CD4-positive, CD25-positive, alpha-beta regulatory T cell (primary cell): ENCODE measurements at regions not wholly inside any gene's neighbourhood (a gene's known extent, or its start where the extent isn't known, plus 50 kb on each side); places are given as distances from the start of the nearest gene placed in this dataset.
"Not testable (repeated sequence)": the region's sequence is repeated elsewhere in the genome, so short reads cannot be mapped to it uniquely, and the experiment has no call there.

Source experiments
- ATAC-seq, 2 donors: fragments of 150-1000 bp; cut with Tn5 transposase; one replicate each; pipeline ENCODE4 v1.10.0; 2021; ENCODE audit warnings: low read depth in 2 of 2, moderate number of reproducible peaks in 2 of 2, moderate library complexity in 1 of 2
- DNase-seq, 3 donors: peaks; one replicate each; pipeline versions ENCODE4 v3.0.0 to v3.0.0-alpha.2; 2012 to 2022; ENCODE audit warnings: mixed read lengths in 1 of 3
- H3K27ac ChIP-seq: one replicate; pipeline ENCODE4 v1.7.0; 2013; ENCODE audit warnings: mild to moderate bottlenecking, low read length; ENCODE audit not compliant: insufficient read depth, poor library complexity, severe bottlenecking
- H3K27me3 ChIP-seq: one replicate; pipeline ENCODE4 v1.7.0; 2013; ENCODE audit warnings: low read length; ENCODE audit not compliant: control insufficient read depth, insufficient read depth
- H3K36me3 ChIP-seq: one replicate; pipeline ENCODE4 v1.7.0; 2013; ENCODE audit warnings: mild to moderate bottlenecking, low read length, moderate library complexity; ENCODE audit not compliant: control insufficient read depth, insufficient read depth
- H3K4me1 ChIP-seq: 2 replicates; pipeline ENCODE4 v1.7.0; 2013; ENCODE audit warnings: mild to moderate bottlenecking, low read length; ENCODE audit not compliant: insufficient read depth, control insufficient read depth, poor library complexity, severe bottlenecking
- H3K4me3 ChIP-seq: one replicate; pipeline ENCODE4 v1.7.0; 2013; ENCODE audit warnings: low read depth, mild to moderate bottlenecking, low read length, moderate library complexity
- H3K9me3 ChIP-seq, 2 experiments: 1 replicate in 1 of 2; 2 replicates in 1 of 2; pipeline ENCODE4 v1.7.0; 2013; ENCODE audit warnings: low read length in 2 of 2, mild to moderate bottlenecking in 1 of 2, moderate library complexity in 1 of 2; ENCODE audit not compliant: control insufficient read depth in 2 of 2
- H3K27ac Mint-ChIP-seq, 3 donors: one replicate each; pipeline ENCODE4 v1.8.0; 2020 to 2022; ENCODE audit warnings: mild to moderate bottlenecking in 3 of 3, mixed read lengths in 3 of 3, moderate library complexity in 2 of 3
- H3K27me3 Mint-ChIP-seq: one replicate; pipeline ENCODE4 v1.8.0; 2022; ENCODE audit warnings: mild to moderate bottlenecking, mixed read lengths
- H3K36me3 Mint-ChIP-seq: one replicate; pipeline ENCODE4 v1.8.0; 2020; ENCODE audit warnings: mixed read lengths
- H3K4me1 Mint-ChIP-seq, 4 donors: one replicate each; pipeline ENCODE4 v1.8.0; 2020 to 2022; ENCODE audit warnings: mixed read lengths in 4 of 4, mild to moderate bottlenecking in 1 of 4
- H3K4me3 Mint-ChIP-seq, 4 donors: one replicate each; pipeline ENCODE4 v1.8.0; 2020 to 2022; ENCODE audit warnings: mild to moderate bottlenecking in 4 of 4, mixed read lengths in 4 of 4, moderate library complexity in 3 of 4
- H3K9me3 Mint-ChIP-seq, 7 donors: one replicate each; pipeline ENCODE4 v1.8.0; 2020 to 2022; ENCODE audit warnings: mixed read lengths in 7 of 7, mild to moderate bottlenecking in 3 of 7, moderate library complexity in 2 of 7

DNA sequence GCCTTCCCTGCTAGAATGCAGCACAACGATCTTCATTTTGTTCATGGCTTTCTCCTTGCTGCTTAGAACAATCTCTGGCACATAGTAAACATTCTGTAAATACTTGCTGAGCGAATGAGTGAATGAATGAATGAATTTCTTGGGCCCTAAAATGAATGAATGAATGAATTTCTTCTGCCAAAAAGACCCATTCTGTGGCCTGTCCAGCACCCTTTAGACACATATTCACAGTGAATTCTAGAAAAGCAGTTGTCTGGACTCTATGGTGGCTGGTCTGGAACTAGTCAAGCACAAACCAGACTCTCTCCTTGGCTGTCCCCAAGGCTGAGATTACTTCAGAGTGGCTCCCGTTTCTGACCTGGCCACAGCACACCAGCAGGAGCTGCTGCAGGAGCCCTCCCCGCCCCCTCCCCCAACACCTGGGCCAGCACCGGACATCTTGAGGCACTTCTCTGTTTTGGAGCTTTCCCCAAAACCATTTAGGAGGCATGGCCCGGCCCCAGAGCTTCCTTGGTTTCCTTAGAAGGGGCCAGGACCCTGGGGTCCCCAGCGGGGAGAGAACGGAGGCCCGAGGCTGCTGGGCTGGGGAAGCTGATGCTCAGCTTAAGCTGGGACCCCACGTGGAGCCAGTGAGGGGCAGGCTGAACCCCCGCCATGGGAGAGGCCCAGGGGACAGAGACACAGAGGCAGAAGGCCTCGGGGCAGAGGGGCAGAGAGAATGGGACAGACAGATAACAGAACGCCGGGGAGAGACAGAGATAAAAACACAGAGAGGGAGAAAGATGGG, 159.0 kb downstream of the ZFP36L2 start:
- Histone ChIP-seq H3K36me3 (no peaks in the 10 kb centered on the region), H3K4me3 (no peak overlapping the region), H3K9me3 (no peaks in the 10 kb centered on the region), H3K27me3 (no peaks in the 10 kb centered on the region), H3K4me1 (no peaks in the 10 kb centered on the region), H3K27ac (no peak overlapping the region)
- Mint-ChIP-seq H3K36me3 (no peaks in the 10 kb centered on the region), H3K27ac (no peak overlapping the region), H3K9me3 (no peaks in the 10 kb centered on the region), H3K4me1 (no peaks in the 10 kb centered on the region), H3K27me3 (no peaks in the 10 kb centered on the region), H3K4me3 (no peak overlapping the region)
- ATAC-seq = no peak
- no peak for DNase-seq

DNA sequence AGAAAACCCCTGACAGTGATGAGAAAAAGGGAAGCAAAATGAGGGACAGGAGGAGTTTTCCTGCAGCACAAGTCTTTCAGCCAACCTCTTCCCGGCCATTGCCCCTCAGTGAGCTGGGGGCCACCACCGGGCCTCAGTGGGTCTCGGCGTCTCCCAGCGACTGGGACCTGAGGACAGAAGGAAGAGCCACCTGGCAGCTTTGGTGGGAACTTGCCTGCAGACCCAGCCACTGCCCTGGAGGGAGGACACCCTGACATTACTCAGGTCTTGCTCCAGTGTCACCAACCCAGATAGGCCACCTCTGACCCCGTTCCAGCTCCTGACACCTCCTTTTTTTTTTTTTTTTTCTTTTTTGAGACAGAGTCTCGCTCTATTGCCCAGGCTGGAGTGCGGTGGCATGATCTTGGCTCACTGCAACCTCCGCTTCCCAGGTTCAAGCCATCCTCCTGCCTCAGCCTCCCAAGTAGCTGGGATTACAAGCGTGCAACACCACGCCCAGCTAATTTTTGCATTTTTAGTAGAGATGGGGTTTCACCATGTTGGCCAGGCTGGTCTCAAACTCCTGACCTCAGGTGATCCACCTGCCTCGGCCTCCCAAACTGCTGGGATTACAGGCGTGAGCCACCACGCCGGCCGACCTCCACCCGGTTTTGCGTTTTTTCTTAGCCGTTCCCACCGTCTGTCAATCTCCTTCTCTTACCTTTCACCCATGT, 159.7 kb downstream of the ZFP36L2 start:
- not testable (repeated sequence) for H3K4me3 Mint-ChIP-seq, H3K9me3 Mint-ChIP-seq, ATAC-seq, H3K27ac Mint-ChIP-seq, H3K27me3 Mint-ChIP-seq, H3K4me1 Mint-ChIP-seq, H3K4me3 ChIP-seq, DNase-seq, H3K27me3 ChIP-seq, H3K4me1 ChIP-seq, H3K36me3 ChIP-seq, H3K36me3 Mint-ChIP-seq, H3K27ac ChIP-seq, H3K9me3 ChIP-seq

DNA sequence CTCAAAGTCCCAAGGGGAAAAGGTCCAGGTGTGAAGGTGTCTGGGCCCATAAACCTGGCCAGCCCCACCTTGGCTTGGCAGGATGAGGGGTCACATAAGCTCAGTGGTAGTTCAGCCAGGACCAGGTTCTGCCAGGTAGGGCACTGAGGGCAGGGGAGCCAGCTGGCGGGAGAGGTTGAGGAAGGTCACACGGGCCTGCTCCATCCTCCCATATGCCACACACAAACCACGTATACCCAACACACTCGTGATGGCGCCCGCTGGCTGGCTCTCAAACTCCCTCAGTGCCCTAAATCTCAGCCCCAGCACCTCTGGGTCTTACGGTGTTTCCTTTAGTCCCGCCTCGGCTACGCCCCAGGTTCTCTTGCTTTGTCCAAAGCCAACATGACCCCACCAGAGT, 160.5 kb downstream of the ZFP36L2 start:
- Histone ChIP-seq H3K36me3 (no peaks in the 10 kb centered on the region), H3K4me3 (no peak overlapping the region), H3K27ac (no peak overlapping the region), H3K4me1 (no peaks in the 10 kb centered on the region), H3K27me3 (no peaks in the 10 kb centered on the region), H3K9me3 (no peaks in the 10 kb centered on the region)
- H3K36me3 Mint-ChIP-seq = no peaks in the 10 kb centered on the region
- H3K27ac Mint-ChIP-seq = no peak overlapping the region
- H3K4me1 Mint-ChIP-seq = peaks cover 0 to 6% (median 3%) of the 10 kb centered on the region in 4 donors
- no peaks in the 10 kb centered on the region for H3K27me3 Mint-ChIP-seq
- peaks cover 0 to 2% (median 0%) of the 10 kb centered on the region in 7 donors for H3K9me3 Mint-ChIP-seq
- ATAC-seq (no peak), DNase-seq (no peak)
- no peak overlapping the region for H3K4me3 Mint-ChIP-seq

DNA sequence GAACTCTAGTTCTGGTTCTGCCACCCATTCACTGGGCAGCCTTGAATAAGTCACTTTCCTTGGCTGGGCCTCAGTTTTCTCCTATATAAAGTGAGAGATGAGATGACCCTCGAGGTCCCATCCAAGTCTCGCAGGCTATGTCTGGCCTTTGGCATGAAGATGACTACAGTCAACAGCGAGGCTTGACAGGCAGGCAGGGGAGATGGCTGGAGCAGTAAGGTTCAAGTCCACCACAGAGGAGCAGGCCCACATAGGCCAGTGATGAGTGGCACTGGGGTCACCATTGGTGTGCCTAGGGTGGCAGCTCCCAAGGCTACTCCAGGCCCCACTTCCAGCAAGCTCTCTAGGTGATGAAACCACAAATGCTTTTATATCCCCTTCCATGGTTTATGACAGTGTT, 161.4 kb downstream of the ZFP36L2 start:
- H3K36me3 Mint-ChIP-seq = no peaks in the 10 kb centered on the region

DNA sequence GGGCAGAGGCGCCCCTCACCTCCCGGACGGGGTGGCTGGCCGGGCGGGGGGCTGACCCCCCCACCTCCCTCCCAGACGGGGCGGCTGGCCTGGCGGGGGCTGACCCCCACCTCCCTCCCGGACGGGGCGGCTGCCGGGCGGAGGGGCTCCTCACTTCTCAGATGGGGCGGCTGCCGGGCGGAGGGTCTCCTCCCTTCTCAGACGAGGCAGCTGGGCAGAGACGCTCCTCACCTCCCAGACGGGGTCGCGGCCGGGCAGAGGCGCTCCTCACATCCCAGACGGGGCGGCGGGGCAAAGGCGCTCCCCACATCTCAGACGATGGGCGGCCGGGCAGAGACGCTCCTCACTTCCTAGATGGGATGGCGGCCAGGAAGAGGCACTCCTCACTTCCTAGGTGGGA, 163.3 kb downstream of the ZFP36L2 start:
- H3K27ac ChIP-seq, ATAC-seq, H3K36me3 ChIP-seq, DNase-seq, H3K36me3 Mint-ChIP-seq, H3K4me3 ChIP-seq, H3K27me3 ChIP-seq, H3K4me3 Mint-ChIP-seq, H3K27ac Mint-ChIP-seq, H3K9me3 Mint-ChIP-seq, H3K9me3 ChIP-seq, H3K27me3 Mint-ChIP-seq: not testable (repeated sequence)
- peaks cover 21% of the 10 kb centered on the region for H3K4me1 ChIP-seq
- H3K4me1 Mint-ChIP-seq = peaks cover 11 to 27% (median 18%) of the 10 kb centered on the region in 4 donors

More for the DNA sequence above, 161.4 kb downstream of the ZFP36L2 start:
- no peak overlapping the region for H3K4me3 Mint-ChIP-seq
- peaks cover 0 to 2% (median 0%) of the 10 kb centered on the region in 7 donors for H3K9me3 Mint-ChIP-seq
- no peak overlapping the region for H3K27ac ChIP-seq
- no peak for DNase-seq
- no peak for ATAC-seq
- no peaks in the 10 kb centered on the region for H3K9me3 ChIP-seq
- H3K36me3 ChIP-seq = no peaks in the 10 kb centered on the region
- H3K4me1 ChIP-seq = peaks cover 4% of the 10 kb centered on the region
- H3K27me3 ChIP-seq = no peaks in the 10 kb centered on the region
- H3K4me3 ChIP-seq = no peak overlapping the region
- no peak overlapping the region for H3K27ac Mint-ChIP-seq
- no peaks in the 10 kb centered on the region for H3K27me3 Mint-ChIP-seq
- peaks cover 0 to 10% (median 6%) of the 10 kb centered on the region in 4 donors for H3K4me1 Mint-ChIP-seq

DNA sequence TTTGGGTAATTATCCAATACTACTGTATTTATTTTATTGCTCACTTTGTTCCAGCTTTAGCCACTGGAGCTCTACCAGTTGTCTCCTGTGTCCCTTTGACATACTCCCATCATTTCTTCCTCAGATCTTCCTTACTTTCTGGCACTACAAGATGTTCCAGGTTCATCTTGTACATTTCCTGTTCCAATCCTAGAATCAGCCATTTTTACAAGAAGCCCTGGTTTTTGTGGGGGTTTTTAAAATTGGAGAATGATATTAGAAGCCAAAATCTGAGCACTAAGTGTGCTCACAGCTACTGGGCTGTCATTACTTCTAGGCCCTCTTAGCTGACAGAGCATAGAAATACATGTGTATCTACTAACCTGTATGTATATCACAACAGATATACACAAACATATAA, 164.3 kb downstream of the ZFP36L2 start:
- Histone ChIP-seq H3K27me3 (no peaks in the 10 kb centered on the region), H3K27ac (no peak overlapping the region), H3K9me3 (no peaks in the 10 kb centered on the region), H3K4me1 (peaks cover 21% of the 10 kb centered on the region), H3K4me3 (no peak overlapping the region), H3K36me3 (no peaks in the 10 kb centered on the region)
- DNase-seq = no peak
- peaks cover 0 to 2% (median 0%) of the 10 kb centered on the region in 7 donors for H3K9me3 Mint-ChIP-seq
- no peaks in the 10 kb centered on the region for H3K27me3 Mint-ChIP-seq
- H3K27ac Mint-ChIP-seq = peak overlapping the region in 1 of 3 donors; percentile 42
- peaks cover 11 to 31% (median 18%) of the 10 kb centered on the region in 4 donors for H3K4me1 Mint-ChIP-seq
- no peaks in the 10 kb centered on the region for H3K36me3 Mint-ChIP-seq
- no peak for ATAC-seq
- H3K4me3 Mint-ChIP-seq = no peak overlapping the region

DNA sequence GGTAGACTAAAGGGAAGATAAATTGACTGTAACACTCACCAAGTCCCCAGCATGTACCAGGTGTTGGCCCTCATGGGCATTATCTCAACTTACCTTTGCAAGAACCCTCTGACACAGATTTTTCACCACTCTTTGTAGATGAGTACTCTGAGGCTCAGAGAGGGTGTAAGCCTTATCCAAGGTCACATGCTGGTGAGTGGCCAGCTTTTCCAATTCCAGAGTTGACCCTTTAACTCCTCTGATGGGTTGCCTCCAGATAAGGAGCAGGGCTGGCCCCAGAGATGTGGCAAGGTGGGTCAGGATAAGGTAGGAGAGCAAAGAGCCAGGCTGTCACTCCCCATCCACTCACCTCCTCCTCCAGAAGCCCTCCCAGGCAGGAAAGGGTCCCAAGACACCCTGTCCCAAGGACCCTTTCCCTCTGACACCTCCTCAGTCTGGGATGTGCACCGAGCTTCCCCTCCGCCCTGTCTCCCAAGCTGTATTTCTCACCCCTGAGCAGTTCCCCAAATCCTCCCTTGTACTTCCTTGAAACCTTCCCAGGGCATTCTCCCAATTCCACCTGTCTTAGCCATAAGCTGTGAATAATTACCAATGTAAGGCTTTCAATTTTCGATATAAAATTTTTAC, 165.9 kb downstream of the ZFP36L2 start:
- H3K4me3 ChIP-seq = no peak overlapping the region
- Mint-ChIP-seq H3K27me3 (no peaks in the 10 kb centered on the region), H3K36me3 (no peaks in the 10 kb centered on the region), H3K4me1 (peaks cover 11 to 31% (median 18%) of the 10 kb centered on the region in 4 donors), H3K4me3 (peak overlapping the region in 1 of 4 donors; percentile 43), H3K27ac (peak overlapping the region in 2 of 3 donors; percentile 90 to 92), H3K9me3 (peaks cover 0 to 2% (median 0%) of the 10 kb centered on the region in 7 donors)
- ATAC-seq (no peak), DNase-seq (no peak)
- no peaks in the 10 kb centered on the region for H3K9me3 ChIP-seq
- H3K36me3 ChIP-seq = no peaks in the 10 kb centered on the region
- no peaks in the 10 kb centered on the region for H3K27me3 ChIP-seq
- H3K4me1 ChIP-seq = peaks cover 21% of the 10 kb centered on the region
- H3K27ac ChIP-seq = no peak overlapping the region
